ENCODE measurements at regions not wholly inside any gene's neighbourhood (a gene's known extent, or its start where the extent isn't known, plus 50 kb on each side); places are given as distances from the start of the nearest gene placed in this dataset.

DNA sequence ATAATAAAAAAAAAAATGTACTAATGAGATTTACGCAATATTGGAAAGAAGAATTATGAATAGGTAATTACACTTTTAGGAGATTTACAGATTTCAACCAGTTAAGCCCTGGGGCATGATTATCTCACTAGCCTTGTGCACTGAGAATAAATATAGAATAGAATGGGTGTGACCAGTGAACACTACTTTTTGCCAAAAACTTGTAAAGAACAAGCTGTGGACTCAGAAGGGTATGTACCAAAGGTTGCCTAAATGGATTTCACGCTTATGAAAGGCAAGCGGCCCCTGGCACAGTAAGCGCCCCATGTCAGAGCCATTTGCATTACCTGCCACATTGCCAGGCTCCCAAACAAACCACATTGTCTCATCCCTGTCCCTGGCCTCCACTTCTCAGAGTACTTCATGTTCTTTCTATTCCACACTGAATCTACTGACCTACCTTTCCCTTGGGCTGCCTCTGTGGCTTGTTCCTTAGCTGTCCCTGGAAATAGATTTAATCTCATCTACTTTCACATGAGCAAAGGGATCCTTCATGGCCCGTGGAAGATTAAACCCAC lies 170.6 kb upstream of the DIO2 start:
- TF ChIP-seq, protein P1, sequence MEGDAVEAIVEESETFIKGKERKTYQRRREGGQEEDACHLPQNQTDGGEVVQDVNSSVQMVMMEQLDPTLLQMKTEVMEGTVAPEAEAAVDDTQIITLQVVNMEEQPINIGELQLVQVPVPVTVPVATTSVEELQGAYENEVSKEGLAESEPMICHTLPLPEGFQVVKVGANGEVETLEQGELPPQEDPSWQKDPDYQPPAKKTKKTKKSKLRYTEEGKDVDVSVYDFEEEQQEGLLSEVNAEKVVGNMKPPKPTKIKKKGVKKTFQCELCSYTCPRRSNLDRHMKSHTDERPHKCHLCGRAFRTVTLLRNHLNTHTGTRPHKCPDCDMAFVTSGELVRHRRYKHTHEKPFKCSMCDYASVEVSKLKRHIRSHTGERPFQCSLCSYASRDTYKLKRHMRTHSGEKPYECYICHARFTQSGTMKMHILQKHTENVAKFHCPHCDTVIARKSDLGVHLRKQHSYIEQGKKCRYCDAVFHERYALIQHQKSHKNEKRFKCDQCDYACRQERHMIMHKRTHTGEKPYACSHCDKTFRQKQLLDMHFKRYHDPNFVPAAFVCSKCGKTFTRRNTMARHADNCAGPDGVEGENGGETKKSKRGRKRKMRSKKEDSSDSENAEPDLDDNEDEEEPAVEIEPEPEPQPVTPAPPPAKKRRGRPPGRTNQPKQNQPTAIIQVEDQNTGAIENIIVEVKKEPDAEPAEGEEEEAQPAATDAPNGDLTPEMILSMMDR (conservative IDR thresholded peaks at IDR 0.05): no peak
- no peak overlapping the region for H3K27ac ChIP-seq

DNA sequence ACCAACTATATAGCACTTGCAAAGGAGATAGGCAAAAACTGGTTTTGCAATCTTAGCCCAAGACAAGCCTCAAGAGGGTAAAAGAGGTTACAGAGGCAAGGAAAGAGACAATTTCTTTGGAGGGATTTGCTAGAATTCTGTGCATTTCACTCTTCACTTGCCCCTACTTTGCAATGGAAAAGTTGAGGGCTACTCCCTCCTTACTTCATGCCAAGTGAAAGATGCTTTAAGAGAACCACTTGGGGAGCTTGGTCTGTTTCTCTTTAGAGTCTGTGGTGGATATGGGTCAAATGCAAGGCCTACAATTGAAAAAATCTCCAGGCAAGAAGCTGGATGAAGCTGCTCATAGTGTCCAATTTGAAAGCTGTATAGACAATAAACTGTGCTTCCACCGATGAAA lies 167.7 kb upstream of the DIO2 start:
- no peak overlapping the region for H3K27ac ChIP-seq
- TF ChIP-seq, protein P1 (conservative IDR thresholded peaks at IDR 0.05): no peak

DNA sequence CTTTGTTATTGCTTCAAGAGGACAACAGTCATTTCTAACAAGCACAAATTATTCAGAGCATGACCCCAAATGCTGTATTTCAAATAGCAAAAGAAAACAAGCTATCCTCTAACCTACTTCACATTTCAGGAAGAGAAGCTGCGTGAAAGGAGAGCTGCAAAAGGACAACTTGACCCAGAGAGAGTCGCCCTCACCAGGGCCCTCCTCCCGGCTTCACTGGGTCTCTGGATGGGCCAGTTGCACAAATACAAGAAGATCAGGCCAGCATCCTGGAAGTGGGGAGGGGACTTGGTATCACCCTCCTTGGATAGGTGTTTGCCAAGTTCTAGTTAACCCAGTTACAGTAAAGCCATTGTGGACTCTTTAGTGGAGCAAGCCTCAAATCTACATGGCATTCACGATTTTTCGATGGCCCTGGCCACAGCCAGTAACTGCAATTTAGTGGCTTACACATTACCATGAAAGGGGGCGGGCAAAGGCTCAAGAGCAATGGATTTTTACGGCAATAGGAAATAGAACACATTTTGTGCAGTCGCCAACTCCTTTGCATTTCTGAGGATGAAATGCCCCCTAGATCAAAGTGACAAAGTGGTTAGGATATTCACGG lies 166.9 kb upstream of the DIO2 start:
- TF ChIP-seq, protein P1 (conservative IDR thresholded peaks at IDR 0.05): no peak
- H3K27ac ChIP-seq: no peak overlapping the region

DNA sequence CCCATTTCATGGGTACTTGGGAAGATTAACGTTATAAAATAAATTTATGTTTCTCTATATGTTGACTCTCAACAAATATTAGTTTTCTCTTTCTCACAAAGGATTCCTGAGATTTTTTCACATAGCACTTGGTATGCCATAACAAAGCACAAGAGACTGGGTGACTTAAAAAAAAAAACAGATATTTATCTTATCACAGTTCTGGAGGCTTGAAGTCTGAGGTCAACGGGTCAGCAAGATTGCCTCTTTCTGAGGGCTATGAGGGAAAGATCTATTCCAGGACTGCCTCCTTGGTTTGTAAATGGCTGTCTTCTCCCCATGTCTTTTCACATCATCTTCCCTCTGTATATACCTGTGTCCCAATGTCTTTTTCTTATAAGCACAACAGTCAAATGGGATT lies 153.5 kb upstream of the DIO2 start:
- H3K27ac ChIP-seq: no peak overlapping the region
- TF ChIP-seq, protein P1 (conservative IDR thresholded peaks at IDR 0.05): no peak

DNA sequence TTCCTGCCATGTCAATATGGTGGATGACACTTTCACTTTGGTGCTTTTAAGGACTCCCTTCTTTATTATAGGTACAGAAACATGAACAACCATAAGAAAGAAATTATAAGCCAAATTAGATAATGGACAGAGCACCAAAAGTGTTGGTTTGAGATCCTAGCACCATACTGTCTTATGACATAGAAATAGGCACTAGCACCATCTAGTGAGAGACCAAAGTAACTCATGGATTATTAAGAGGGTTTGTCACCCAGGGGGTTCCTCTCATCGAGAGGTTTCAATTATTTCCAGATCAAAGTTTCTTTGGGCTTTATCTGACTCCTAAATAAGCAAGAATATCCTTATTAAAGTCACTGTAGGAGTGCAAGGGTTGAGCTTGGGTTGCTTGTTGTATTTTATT lies 153.0 kb upstream of the DIO2 start:
- no peak overlapping the region for H3K27ac ChIP-seq

DNA sequence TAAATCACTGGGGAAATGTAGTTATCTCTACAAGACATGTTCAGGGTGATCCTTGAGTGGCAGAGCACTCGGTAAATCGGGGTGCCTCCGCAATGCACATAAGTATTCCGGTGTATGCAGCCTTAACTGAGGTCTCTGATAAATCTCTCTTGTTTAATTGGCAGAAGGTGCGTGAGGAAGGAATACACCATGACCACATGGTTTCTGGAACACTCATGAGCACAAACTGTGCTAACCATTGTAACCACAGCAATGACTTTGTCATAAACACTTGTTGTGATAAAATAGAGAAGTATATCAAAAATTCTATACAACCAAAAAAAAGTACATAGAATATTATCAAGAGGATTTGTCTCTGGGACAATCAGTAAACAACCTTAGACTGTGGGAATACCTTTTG lies 146.8 kb upstream of the DIO2 start:
- TF ChIP-seq, protein P1 (conservative IDR thresholded peaks at IDR 0.05): no peak
- H3K27ac ChIP-seq: no peak overlapping the region

More for the DNA sequence above, 153.0 kb upstream of the DIO2 start:
- TF ChIP-seq, protein P1 (conservative IDR thresholded peaks at IDR 0.05): peak; percentile 75

DNA sequence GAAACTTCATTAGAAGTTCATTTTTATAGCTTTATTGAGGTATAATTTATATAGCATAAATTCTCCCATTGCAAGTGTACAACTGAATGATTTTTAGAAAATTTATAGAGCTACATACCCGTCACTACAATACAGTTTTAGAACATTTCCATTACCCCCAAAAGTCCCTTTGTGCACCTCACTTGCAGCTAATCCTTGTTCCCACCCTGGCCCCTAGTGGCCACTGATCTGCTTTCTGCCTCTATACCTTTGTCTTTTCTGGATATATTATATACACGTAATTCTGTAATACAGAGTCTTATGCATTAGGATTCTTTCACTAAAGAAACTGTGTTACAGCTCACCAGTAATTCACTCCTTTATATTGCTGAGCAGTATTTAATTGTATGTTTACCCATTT lies 145.1 kb upstream of the DIO2 start:
- no peak overlapping the region for H3K27ac ChIP-seq
- TF ChIP-seq, protein P1 (conservative IDR thresholded peaks at IDR 0.05): peak; percentile 72

Measured in VCaP (cell line).